SK-N-MC (cell line): ENCODE measurements at regions not wholly inside any gene's neighbourhood (a gene's known extent, or its start where the extent isn't known, plus 50 kb on each side); places are given as distances from the start of the nearest gene placed in this dataset.
"Not testable (repeated sequence)": the region's sequence is repeated elsewhere in the genome, so short reads cannot be mapped to it uniquely, and the experiment has no call there.

Source experiments
- EZH2 ChIP-seq: fragments of 200-600 bp; sonication (generic); IDR thresholded peaks from one replicate; pipeline ENCODE4 v1.6.1; 2017; ENCODE audit warnings: antibody characterized with exemption
- FOXP2 ChIP-seq: optimal IDR thresholded peaks from 2 replicates; pipeline ENCODE3; 2011; ENCODE audit warnings: mild to moderate bottlenecking, moderate library complexity; ENCODE audit not compliant: insufficient read depth; ENCODE audit errors: extremely low read length, control extremely low read depth
- POLR2AphosphoS5 ChIP-seq: IDR thresholded peaks from 2 replicates; pipeline ENCODE4 v1.6.1; 2012; ENCODE audit warnings: mild to moderate bottlenecking, low read depth, low read length, borderline replicate concordance

DNA sequence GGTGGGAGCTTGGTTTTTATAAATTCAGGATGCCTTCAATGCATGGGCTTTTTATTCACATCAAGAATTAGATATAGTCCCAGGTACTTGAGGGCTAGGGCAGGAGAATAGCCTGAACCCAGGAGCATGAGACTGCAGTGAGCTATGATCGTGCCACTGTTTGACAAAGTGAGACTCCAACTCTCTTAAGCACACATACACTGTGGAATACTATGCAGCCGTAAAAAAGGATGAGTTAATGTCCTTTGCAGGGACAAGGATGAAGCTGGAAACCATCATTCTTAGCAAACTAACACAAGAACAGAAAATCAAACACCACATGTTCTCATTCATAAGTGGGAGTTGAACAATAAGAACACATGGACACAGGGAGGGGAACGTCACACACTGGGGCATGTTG is 470.0 kb downstream of the SETD4 start:
- TF ChIP-seq POLR2AphosphoS5, EZH2, FOXP2: not testable (repeated sequence)
